Mesenchymal stem cell (in vitro differentiated cells and primary cell): ENCODE measurements at regions not wholly inside any gene's neighbourhood (a gene's known extent, or its start where the extent isn't known, plus 50 kb on each side); places are given as distances from the start of the nearest gene placed in this dataset.

Experiments used
- DNase-seq: peaks from one replicate; pipeline ENCODE4 v3.0.0-alpha.2; 2013
- H2AFZ ChIP-seq: one replicate; pipeline ENCODE4 v1.6.1; 2013; ENCODE audit warnings: low read depth, mild to moderate bottlenecking, control low read depth, inconsistent platforms, low read length, moderate library complexity
- H2AK5ac ChIP-seq: 2 replicates; pipeline ENCODE4 v1.6.1; 2013; ENCODE audit warnings: low read length, moderate library complexity, mild to moderate bottlenecking, inconsistent platforms; ENCODE audit not compliant: severe bottlenecking
- H2BK120ac ChIP-seq: one replicate; pipeline ENCODE4 v1.6.1; 2013; ENCODE audit warnings: low read depth, mild to moderate bottlenecking, inconsistent platforms, low read length, moderate library complexity
- H2BK12ac ChIP-seq, 2 experiments: one replicate each; pipeline ENCODE4 v1.6.1; 2013; ENCODE audit warnings: inconsistent platforms in 2 of 2, low read length in 2 of 2, mild to moderate bottlenecking in 2 of 2, moderate library complexity in 2 of 2, control low read depth in 1 of 2
- H2BK15ac ChIP-seq: one replicate; pipeline ENCODE4 v1.6.1; 2013; ENCODE audit warnings: mild to moderate bottlenecking, low read depth, inconsistent platforms; ENCODE audit not compliant: poor library complexity, severe bottlenecking
- H2BK5ac ChIP-seq: 2 replicates; pipeline ENCODE4 v1.6.1; 2013; ENCODE audit warnings: low read depth, mild to moderate bottlenecking, low read length, control low read depth, inconsistent platforms; ENCODE audit not compliant: poor library complexity, severe bottlenecking
- H3K14ac ChIP-seq, 2 experiments: one replicate each; pipeline ENCODE4 v1.6.1; 2013; ENCODE audit warnings: inconsistent platforms in 2 of 2, low read length in 2 of 2, control low read depth in 1 of 2, mild to moderate bottlenecking in 1 of 2, moderate library complexity in 1 of 2
- H3K18ac ChIP-seq, 2 experiments: one replicate each; pipeline ENCODE4 v1.6.1; 2013; ENCODE audit warnings: inconsistent platforms in 2 of 2, low read length in 2 of 2, control low read depth in 1 of 2, low read depth in 1 of 2, mild to moderate bottlenecking in 1 of 2
- H3K23ac ChIP-seq, 2 experiments: one replicate each; pipeline ENCODE4 v1.6.1; 2013; ENCODE audit warnings: inconsistent platforms in 2 of 2, low read length in 2 of 2, mild to moderate bottlenecking in 2 of 2, moderate library complexity in 2 of 2, control low read depth in 1 of 2
- H3K27ac ChIP-seq: 2 replicates; pipeline ENCODE4 v1.5.1; 2013; ENCODE audit warnings: mild to moderate bottlenecking, moderate library complexity, low read length, control low read depth, inconsistent platforms; ENCODE audit not compliant: poor library complexity, severe bottlenecking
- H3K27me3 ChIP-seq, 2 experiments: 2 replicates each; pipeline versions ENCODE4 v1.6.1 to v1.7.0; 2013; ENCODE audit warnings: low read length in 2 of 2, mild to moderate bottlenecking in 2 of 2, moderate library complexity in 2 of 2, control low read depth in 1 of 2, inconsistent platforms in 1 of 2; ENCODE audit not compliant: control insufficient read depth in 1 of 2, insufficient read depth in 1 of 2
- H3K36me3 ChIP-seq, 2 experiments: 2 replicates each; pipeline versions ENCODE4 v1.6.1 to v1.7.0; 2013; ENCODE audit warnings: low read length in 2 of 2, control low read depth in 1 of 2, inconsistent platforms in 1 of 2, low read depth in 1 of 2, mild to moderate bottlenecking in 1 of 2; ENCODE audit not compliant: insufficient read depth in 2 of 2, control insufficient read depth in 1 of 2
- H3K4ac ChIP-seq, 2 experiments: one replicate each; pipeline ENCODE4 v1.6.1; 2013; ENCODE audit warnings: inconsistent platforms in 2 of 2, low read length in 2 of 2, mild to moderate bottlenecking in 2 of 2, moderate library complexity in 2 of 2, control low read depth in 1 of 2, low read depth in 1 of 2
- H3K4me1 ChIP-seq: 2 replicates; pipeline ENCODE4 v1.6.1; 2013; ENCODE audit warnings: low read depth, low read length, control low read depth; ENCODE audit not compliant: control insufficient read depth, insufficient read depth
- H3K4me2 ChIP-seq: 2 replicates; pipeline ENCODE4 v1.6.1; 2013; ENCODE audit warnings: low read length, mild to moderate bottlenecking, inconsistent platforms; ENCODE audit not compliant: poor library complexity, severe bottlenecking
- H3K4me3 ChIP-seq, 2 experiments: 2 replicates each; pipeline versions ENCODE4 v1.5.1 to v1.7.0; 2013; ENCODE audit warnings: low read length in 2 of 2, mild to moderate bottlenecking in 2 of 2, control low read depth in 1 of 2, low read depth in 1 of 2; ENCODE audit not compliant: insufficient read depth in 1 of 2
- H3K79me1 ChIP-seq: replicated peaks from 2 replicates; pipeline ENCODE4 v1.6.1; 2013; ENCODE audit warnings: mild to moderate bottlenecking, control low read depth, low read length, inconsistent platforms; ENCODE audit not compliant: poor library complexity, severe bottlenecking
- H3K9ac ChIP-seq: 2 replicates; pipeline ENCODE4 v1.7.0; 2013; ENCODE audit warnings: mild to moderate bottlenecking, low read length, moderate library complexity
- H3K9me3 ChIP-seq: 2 replicates; pipeline ENCODE4 v1.7.0; 2013; ENCODE audit warnings: mild to moderate bottlenecking, low read length; ENCODE audit not compliant: control insufficient read depth
- H4K8ac ChIP-seq: one replicate; pipeline ENCODE4 v1.6.1; 2013; ENCODE audit warnings: inconsistent platforms, mild to moderate bottlenecking, low read length, moderate library complexity
- H4K91ac ChIP-seq: one replicate; pipeline ENCODE4 v1.6.1; 2013; ENCODE audit warnings: mild to moderate bottlenecking, low read length, inconsistent platforms
- WGBS: methylation state at CpG from one replicate; pipeline ENCODE4 v1.1.7; 2013; ENCODE audit warnings: mixed read lengths; 5-methylcytosine and 5-hydroxymethylcytosine counted together

DNA sequence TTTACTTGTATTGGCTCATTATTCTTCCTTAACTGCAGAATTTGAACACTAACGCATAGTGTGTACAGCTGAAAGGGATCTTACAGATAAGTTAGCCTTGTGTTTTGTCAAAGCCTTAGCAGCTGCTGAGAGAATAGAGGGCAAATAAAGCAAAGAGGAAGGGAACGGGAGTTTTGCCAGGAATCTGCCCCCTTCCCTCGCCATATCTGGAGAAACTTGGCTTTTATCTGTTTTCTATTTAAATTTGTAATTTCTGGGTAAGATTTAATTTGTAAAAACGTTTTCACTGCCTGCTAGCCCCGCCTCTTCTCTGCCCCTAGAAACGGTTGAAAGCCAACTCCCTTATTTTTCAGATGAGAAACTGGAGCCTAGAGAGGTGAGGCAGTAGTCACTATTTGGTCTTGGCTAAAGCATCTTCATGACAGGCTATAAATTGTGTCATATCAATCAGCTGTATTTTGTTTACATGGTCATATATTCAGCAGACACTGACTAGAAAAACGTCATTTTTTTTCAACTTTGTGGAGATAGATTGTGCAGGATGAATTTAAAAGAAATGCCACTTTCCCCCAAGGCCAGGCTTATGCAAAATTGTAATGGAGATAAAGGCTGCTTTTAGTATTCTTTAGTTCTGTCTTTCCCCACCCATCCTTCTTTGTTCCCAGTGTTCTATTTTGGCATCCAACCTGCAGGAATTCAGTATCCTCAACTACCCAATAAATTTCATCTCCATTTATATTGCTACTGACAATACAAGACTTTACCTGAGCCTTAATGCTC, 319.4 kb downstream of the SH2D1A start:
- H3K14ac ChIP-seq = no peak overlapping the region
- H3K79me1 ChIP-seq = no peaks in the 10 kb centered on the region
- H4K8ac ChIP-seq = no peak overlapping the region
- no peak for DNase-seq
- 54% methylated on average over 5 of the region's 7 CpGs for WGBS
- no peak overlapping the region for H3K27ac ChIP-seq
- no peak overlapping the region for H2BK12ac ChIP-seq
- H3K4me2 ChIP-seq = no peak overlapping the region
- no peak overlapping the region for H2AK5ac ChIP-seq
- H2BK5ac ChIP-seq = no peak overlapping the region
- H3K9ac ChIP-seq = no peak overlapping the region
- no peak overlapping the region for H4K91ac ChIP-seq
- no peak overlapping the region for H3K23ac ChIP-seq
- no peaks in the 10 kb centered on the region for H3K36me3 ChIP-seq
- no peak overlapping the region for H2AFZ ChIP-seq
- no peak overlapping the region for H2BK15ac ChIP-seq
- no peak overlapping the region for H3K4ac ChIP-seq
- no peak overlapping the region for H3K18ac ChIP-seq
- H2BK120ac ChIP-seq = no peak overlapping the region
- H3K9me3 ChIP-seq = no peaks in the 10 kb centered on the region
- H3K27me3 ChIP-seq = no peaks in the 10 kb centered on the region
- H3K4me1 ChIP-seq = no peaks in the 10 kb centered on the region
- H3K4me3 ChIP-seq = no peak overlapping the region

DNA sequence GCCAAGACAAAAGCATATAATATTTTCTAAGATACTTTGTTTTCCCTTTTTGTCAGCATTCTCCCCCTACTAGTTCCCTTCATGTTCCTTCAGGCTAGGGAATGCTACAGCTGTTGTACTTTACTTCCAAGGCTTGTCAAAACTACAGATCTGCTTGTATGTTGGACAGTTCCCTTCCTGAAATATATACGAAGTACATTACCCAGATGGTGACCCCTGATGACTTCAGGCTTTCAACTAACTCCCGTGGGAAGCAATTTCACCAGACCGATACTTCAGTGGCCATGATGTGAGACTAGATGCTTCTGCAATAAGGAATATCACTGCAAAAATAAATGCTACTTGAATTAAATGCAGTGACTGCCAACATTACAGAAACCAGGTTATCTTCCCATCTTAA, 332.8 kb downstream of the SH2D1A start:
- Histone ChIP-seq H4K91ac (no peak overlapping the region), H3K9me3 (no peaks in the 10 kb centered on the region), H2BK5ac (no peak overlapping the region), H2BK15ac (no peak overlapping the region), H3K4ac (no peak overlapping the region), H3K4me3 (no peak overlapping the region), H3K9ac (no peak overlapping the region), H2BK120ac (no peak overlapping the region), H3K27me3 (no peaks in the 10 kb centered on the region), H2AFZ (no peak overlapping the region), H3K27ac (no peak overlapping the region), H2BK12ac (no peak overlapping the region), H3K4me2 (no peak overlapping the region), H3K79me1 (no peaks in the 10 kb centered on the region), H3K18ac (no peak overlapping the region), H3K14ac (no peak overlapping the region), H3K4me1 (no peaks in the 10 kb centered on the region), H3K36me3 (no peaks in the 10 kb centered on the region), H2AK5ac (no peak overlapping the region), H4K8ac (no peak overlapping the region), H3K23ac (no peak overlapping the region)
- no CpG with 5 or more reads among the region's 3 CpGs for WGBS
- DNase-seq = peak; percentile 6

DNA sequence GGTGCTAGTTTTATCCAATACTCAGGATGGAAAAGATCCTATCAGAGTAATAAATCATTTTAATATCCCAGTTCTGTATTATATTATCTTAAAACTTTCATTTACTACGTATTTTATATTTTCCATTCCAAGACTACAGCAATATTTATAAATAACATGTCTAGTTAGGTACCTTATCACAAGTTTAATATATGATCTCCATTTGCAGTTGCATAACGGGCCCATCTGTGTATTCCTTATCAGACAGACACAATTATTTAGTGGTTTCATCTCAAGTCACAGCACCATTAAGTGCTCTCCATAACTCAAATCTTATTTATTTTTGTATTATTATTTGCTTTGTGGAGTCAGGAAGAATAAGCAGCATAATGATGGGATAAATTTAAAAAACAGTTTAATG, 333.9 kb downstream of the SH2D1A start:
- Histone ChIP-seq H4K8ac (no peak overlapping the region), H3K9ac (no peak overlapping the region), H3K14ac (no peak overlapping the region), H3K9me3 (peaks cover 6% of the 10 kb centered on the region), H2AK5ac (no peak overlapping the region), H4K91ac (no peak overlapping the region), H2BK5ac (no peak overlapping the region), H2AFZ (no peak overlapping the region), H3K23ac (no peak overlapping the region), H3K36me3 (no peaks in the 10 kb centered on the region), H3K27me3 (no peaks in the 10 kb centered on the region), H2BK15ac (no peak overlapping the region), H3K27ac (no peak overlapping the region), H2BK12ac (no peak overlapping the region), H3K18ac (no peak overlapping the region), H3K4me3 (no peak overlapping the region), H3K4ac (no peak overlapping the region), H3K79me1 (no peaks in the 10 kb centered on the region), H3K4me2 (no peak overlapping the region), H3K4me1 (no peaks in the 10 kb centered on the region), H2BK120ac (no peak overlapping the region)
- 100% methylated on average over 1 of the region's 2 CpGs for WGBS
- DNase-seq = no peak

DNA sequence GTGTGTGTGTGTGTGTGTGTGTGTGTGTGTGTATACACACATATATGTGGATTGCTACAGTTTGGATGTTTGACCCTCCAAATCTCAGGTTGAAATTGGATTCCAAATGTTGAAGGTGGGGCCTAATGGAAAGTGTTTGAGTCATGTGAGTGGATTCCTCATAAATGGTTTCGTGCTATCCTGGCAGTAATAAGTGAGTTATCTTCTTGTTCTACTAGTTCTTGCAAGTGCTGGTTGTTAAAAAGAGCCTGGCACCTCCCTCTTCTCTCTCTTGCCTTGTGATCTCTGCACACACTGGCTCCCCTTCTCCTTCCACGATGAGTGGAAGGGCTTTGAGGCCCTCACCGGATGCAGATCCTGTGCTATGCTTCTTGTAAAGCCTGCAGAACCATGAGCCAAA, 344.1 kb downstream of the SH2D1A start:
- Histone ChIP-seq H3K4ac (no peak overlapping the region), H2AFZ (no peak overlapping the region), H2AK5ac (no peak overlapping the region), H3K18ac (no peak overlapping the region), H3K4me1 (no peaks in the 10 kb centered on the region), H3K23ac (no peak overlapping the region), H3K9ac (no peak overlapping the region), H3K4me2 (no peak overlapping the region), H2BK120ac (no peak overlapping the region), H4K91ac (no peak overlapping the region), H4K8ac (no peak overlapping the region), H2BK15ac (no peak overlapping the region), H3K36me3 (no peaks in the 10 kb centered on the region), H3K14ac (no peak overlapping the region), H3K27ac (no peak overlapping the region), H2BK5ac (no peak overlapping the region), H2BK12ac (no peak overlapping the region), H3K4me3 (no peak overlapping the region), H3K9me3 (no peaks in the 10 kb centered on the region), H3K27me3 (no peaks in the 10 kb centered on the region), H3K79me1 (no peaks in the 10 kb centered on the region)
- no peak for DNase-seq
- 73% methylated on average over 2 of the region's 3 CpGs for WGBS
